HL-60 (cell line): ENCODE measurements at regions not wholly inside any gene's neighbourhood (a gene's known extent, or its start where the extent isn't known, plus 50 kb on each side); places are given as distances from the start of the nearest gene placed in this dataset.

Experiments
- DNase-seq, 2 experiments: peaks; one replicate each; pipeline ENCODE4 v3.0.0-alpha.2; 2010 to 2020; ENCODE audit warnings: low read depth in 1 of 2, low spot score in 1 of 2
- H3K27ac ChIP-seq: fragments of 250-450 bp; sonication (Bioruptor Pico); replicated peaks from 2 replicates; pipeline ENCODE4 v1.5.1; 2020; ENCODE audit warnings: mild to moderate bottlenecking, moderate library complexity
- H3K27me3 ChIP-seq: fragments of 250-450 bp; sonication (Bioruptor Pico); 2 replicates; pipeline ENCODE4 v1.5.1; 2021; ENCODE audit warnings: mild to moderate bottlenecking, moderate library complexity; ENCODE audit not compliant: insufficient read depth, poor library complexity, severe bottlenecking
- H3K4me3 ChIP-seq: replicated peaks from 2 replicates; pipeline ENCODE4 v1.5.1; 2011; ENCODE audit warnings: mild to moderate bottlenecking, control low read depth, low read length; ENCODE audit not compliant: insufficient read depth
- GABPA ChIP-seq: IDR thresholded peaks from 2 replicates; pipeline ENCODE4 v1.6.1; 2012; ENCODE audit warnings: low read depth
- POLR2AphosphoS5 ChIP-seq: IDR thresholded peaks from 2 replicates; pipeline ENCODE4 v1.6.1; 2012; ENCODE audit warnings: low read depth
- SPI1 ChIP-seq: IDR thresholded peaks from 2 replicates; pipeline ENCODE4 v1.6.1; 2012; ENCODE audit warnings: low read depth, mild to moderate bottlenecking, borderline replicate concordance
- TF ChIP-seq, protein P1 (sequence below): IDR thresholded peaks from one replicate; pipeline ENCODE4 v1.5.1; 2011; ENCODE audit warnings: low read length, control low read depth, inconsistent platforms; ENCODE audit not compliant: insufficient read depth
- TF ChIP-seq, protein P2 (sequence below): IDR thresholded peaks from 2 replicates; pipeline ENCODE4 v1.6.1; 2012; ENCODE audit warnings: low read depth; ENCODE audit not compliant: insufficient replicate concordance

DNA sequence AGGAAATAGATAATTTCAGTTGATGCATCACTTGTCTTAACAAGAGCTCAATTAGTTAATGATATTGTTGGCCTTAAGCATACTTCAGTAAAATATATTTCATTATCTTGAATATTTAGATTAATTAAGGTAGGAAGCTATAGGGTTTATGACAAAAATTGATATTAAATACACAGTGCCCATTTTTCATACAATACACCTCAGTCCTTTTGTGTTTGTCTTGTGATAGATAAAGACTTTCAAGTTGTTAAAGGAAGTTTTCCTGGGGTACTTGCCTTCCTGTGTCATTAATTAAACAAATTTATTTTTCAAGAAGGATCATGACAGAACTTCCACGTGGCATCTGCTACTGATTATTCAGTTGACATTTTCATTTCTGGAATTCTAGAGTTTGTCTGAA is 420.5 kb downstream of the MTX2 start:
- H3K27me3 ChIP-seq, result peaks cover 13% of the 10 kb centered on the region
- TF ChIP-seq, protein P1, sequence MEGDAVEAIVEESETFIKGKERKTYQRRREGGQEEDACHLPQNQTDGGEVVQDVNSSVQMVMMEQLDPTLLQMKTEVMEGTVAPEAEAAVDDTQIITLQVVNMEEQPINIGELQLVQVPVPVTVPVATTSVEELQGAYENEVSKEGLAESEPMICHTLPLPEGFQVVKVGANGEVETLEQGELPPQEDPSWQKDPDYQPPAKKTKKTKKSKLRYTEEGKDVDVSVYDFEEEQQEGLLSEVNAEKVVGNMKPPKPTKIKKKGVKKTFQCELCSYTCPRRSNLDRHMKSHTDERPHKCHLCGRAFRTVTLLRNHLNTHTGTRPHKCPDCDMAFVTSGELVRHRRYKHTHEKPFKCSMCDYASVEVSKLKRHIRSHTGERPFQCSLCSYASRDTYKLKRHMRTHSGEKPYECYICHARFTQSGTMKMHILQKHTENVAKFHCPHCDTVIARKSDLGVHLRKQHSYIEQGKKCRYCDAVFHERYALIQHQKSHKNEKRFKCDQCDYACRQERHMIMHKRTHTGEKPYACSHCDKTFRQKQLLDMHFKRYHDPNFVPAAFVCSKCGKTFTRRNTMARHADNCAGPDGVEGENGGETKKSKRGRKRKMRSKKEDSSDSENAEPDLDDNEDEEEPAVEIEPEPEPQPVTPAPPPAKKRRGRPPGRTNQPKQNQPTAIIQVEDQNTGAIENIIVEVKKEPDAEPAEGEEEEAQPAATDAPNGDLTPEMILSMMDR, result no peak
- TF ChIP-seq GABPA, result no peak
- no peak for TF ChIP-seq POLR2AphosphoS5
- TF ChIP-seq SPI1, result no peak
- TF ChIP-seq, protein P2, sequence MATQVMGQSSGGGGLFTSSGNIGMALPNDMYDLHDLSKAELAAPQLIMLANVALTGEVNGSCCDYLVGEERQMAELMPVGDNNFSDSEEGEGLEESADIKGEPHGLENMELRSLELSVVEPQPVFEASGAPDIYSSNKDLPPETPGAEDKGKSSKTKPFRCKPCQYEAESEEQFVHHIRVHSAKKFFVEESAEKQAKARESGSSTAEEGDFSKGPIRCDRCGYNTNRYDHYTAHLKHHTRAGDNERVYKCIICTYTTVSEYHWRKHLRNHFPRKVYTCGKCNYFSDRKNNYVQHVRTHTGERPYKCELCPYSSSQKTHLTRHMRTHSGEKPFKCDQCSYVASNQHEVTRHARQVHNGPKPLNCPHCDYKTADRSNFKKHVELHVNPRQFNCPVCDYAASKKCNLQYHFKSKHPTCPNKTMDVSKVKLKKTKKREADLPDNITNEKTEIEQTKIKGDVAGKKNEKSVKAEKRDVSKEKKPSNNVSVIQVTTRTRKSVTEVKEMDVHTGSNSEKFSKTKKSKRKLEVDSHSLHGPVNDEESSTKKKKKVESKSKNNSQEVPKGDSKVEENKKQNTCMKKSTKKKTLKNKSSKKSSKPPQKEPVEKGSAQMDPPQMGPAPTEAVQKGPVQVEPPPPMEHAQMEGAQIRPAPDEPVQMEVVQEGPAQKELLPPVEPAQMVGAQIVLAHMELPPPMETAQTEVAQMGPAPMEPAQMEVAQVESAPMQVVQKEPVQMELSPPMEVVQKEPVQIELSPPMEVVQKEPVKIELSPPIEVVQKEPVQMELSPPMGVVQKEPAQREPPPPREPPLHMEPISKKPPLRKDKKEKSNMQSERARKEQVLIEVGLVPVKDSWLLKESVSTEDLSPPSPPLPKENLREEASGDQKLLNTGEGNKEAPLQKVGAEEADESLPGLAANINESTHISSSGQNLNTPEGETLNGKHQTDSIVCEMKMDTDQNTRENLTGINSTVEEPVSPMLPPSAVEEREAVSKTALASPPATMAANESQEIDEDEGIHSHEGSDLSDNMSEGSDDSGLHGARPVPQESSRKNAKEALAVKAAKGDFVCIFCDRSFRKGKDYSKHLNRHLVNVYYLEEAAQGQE, result no peak
- H3K27ac ChIP-seq, result no peak overlapping the region
- no peak overlapping the region for H3K4me3 ChIP-seq
- no peak for DNase-seq

GRCh38 chr2:176691471-176691870 is 422.2 kb downstream of the MTX2 start:
- no peak for DNase-seq
- Histone ChIP-seq H3K27ac (no peak overlapping the region), H3K4me3 (no peak overlapping the region), H3K27me3 (peaks cover 13% of the 10 kb centered on the region)
- TF ChIP-seq POLR2AphosphoS5, result no peak
- TF ChIP-seq, protein P1, result no peak
- no peak for TF ChIP-seq GABPA

DNA sequence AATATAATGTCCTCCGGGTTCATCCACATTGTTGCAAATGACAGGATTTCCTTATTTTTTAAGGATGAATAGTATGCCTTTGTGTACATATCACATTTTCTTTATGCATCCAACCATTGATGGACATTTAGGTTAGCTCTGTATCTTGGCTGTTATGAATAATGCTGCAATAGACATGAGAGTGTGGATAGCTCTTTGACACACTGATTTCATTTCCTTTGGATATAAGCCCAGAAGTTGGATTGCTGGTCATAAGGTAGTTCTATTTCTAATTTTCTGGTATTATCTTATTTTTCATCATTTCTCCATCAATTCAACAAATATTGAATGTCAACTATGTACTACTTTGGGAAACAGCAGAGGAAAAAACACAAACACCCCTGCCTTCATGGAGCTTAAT is 423.3 kb downstream of the MTX2 start:
- H3K4me3 ChIP-seq, result no peak overlapping the region
- H3K27ac ChIP-seq, result no peak overlapping the region
- peaks cover 13% of the 10 kb centered on the region for H3K27me3 ChIP-seq
- no peak for DNase-seq
- TF ChIP-seq, protein P2, result no peak
- TF ChIP-seq GABPA, result no peak
- TF ChIP-seq SPI1, result no peak
- TF ChIP-seq POLR2AphosphoS5, result no peak
- TF ChIP-seq, protein P1, result no peak

DNA sequence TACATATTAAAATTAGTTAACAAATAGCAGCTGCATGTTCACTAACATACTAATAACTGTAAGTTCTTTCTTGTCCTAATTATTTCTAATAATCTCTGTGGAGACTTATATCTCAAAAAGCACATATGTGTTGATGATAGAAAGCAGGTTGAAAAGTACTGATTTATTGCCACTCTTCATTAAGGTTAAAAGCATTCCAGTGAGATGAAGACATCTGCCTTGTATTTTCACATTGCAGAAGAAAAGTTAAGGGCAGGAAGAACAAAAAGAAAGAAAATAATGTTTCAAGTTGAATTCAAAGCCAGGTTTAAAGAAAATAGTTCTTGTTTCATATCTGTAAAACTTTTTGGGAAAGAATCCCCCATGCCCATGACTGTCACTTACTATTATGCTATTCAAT is 429.9 kb downstream of the MTX2 start:
- no peak for TF ChIP-seq GABPA
- TF ChIP-seq, protein P1, result no peak
- no peak for TF ChIP-seq SPI1
- TF ChIP-seq, protein P2, result no peak
- TF ChIP-seq POLR2AphosphoS5, result no peak
- Histone ChIP-seq H3K4me3 (no peak overlapping the region), H3K27ac (no peak overlapping the region), H3K27me3 (peaks cover 1% of the 10 kb centered on the region)
- no peak for DNase-seq
